Heart left ventricle (tissue), 16 donors: ENCODE measurements at regions not wholly inside any gene's neighbourhood (a gene's known extent, or its start where the extent isn't known, plus 50 kb on each side); places are given as distances from the start of the nearest gene placed in this dataset.

Source experiments
- ATAC-seq, 4 donors: fragments of 200-7000 bp; cut with Tn5 transposase; one replicate each; pipeline ENCODE4 v1.9.1; 2020 to 2022; ENCODE audit warnings: moderate library complexity in 4 of 4, mild to moderate bottlenecking in 3 of 4, moderate number of reproducible peaks in 1 of 4
- DNase-seq, 5 donors: peaks; one replicate each; pipeline ENCODE4 v3.0.0-alpha.2; 2020
- H3K27ac ChIP-seq, 12 donors: fragments of 200-600 bp; sonication (generic) in 4 of 12; one replicate each; pipeline versions ENCODE4 v1.5.0 to v1.8.0; 2016 to 2022; ENCODE audit warnings: mild to moderate bottlenecking in 2 of 12
- H3K27me3 ChIP-seq, 9 donors: fragments of 200-600 bp; sonication (generic) in 2 of 9; one replicate each; pipeline versions ENCODE4 v1.5.1 to v1.8.0; 2016 to 2022; ENCODE audit warnings: mild to moderate bottlenecking in 3 of 9
- H3K36me3 ChIP-seq, 9 donors: fragments of 200-600 bp; sonication (generic) in 2 of 9; one replicate each; pipeline versions ENCODE4 v1.5.0 to v1.8.0; 2018 to 2022; ENCODE audit warnings: mild to moderate bottlenecking in 2 of 9
- H3K4me1 ChIP-seq, 12 donors: fragments of 200-600 bp; sonication (generic) in 4 of 12; one replicate each; pipeline versions ENCODE4 v1.5.0 to v1.8.0; 2016 to 2022; ENCODE audit warnings: mild to moderate bottlenecking in 3 of 12
- H3K4me3 ChIP-seq, 12 donors: fragments of 200-600 bp; sonication (generic) in 4 of 12; one replicate each; pipeline versions ENCODE4 v1.5.0 to v1.8.0; 2017 to 2022; ENCODE audit warnings: mild to moderate bottlenecking in 9 of 12, moderate library complexity in 4 of 12
- H3K9me3 ChIP-seq, 12 donors: fragments of 200-600 bp; sonication (generic) in 4 of 12; one replicate each; pipeline versions ENCODE4 v1.5.0 to v1.8.0; 2016 to 2022; ENCODE audit warnings: mild to moderate bottlenecking in 1 of 12
- CTCF ChIP-seq, 12 donors: fragments of 200-600 bp; sonication (generic) in 4 of 12; IDR thresholded peaks; one replicate each; pipeline versions ENCODE4 v1.5.0 to v1.8.0; 2018 to 2022; ENCODE audit warnings: antibody characterized with exemption in 12 of 12, mild to moderate bottlenecking in 5 of 12
- POLR2A ChIP-seq, 2 donors: fragments of 450-650 bp; IDR thresholded peaks; one replicate each; pipeline ENCODE4 v1.6.1; 2017; ENCODE audit warnings: antibody characterized with exemption in 2 of 2, mild to moderate bottlenecking in 2 of 2, moderate library complexity in 2 of 2
- WGBS, 4 donors: extraction: QIAGEN DNeasy Blood & Tissue Kit in 2 of 4; methylation state at CpG; one replicate each; pipeline versions ENCODE4 v1.1.5 to v1.1.7; 2013 to 2018; 5-methylcytosine and 5-hydroxymethylcytosine counted together
- intact Hi-C, 10 donors: fragments of 100-400 bp; cut with DNase I; formaldehyde crosslinking; loops; one replicate each; pipeline versions ENCODE4 v1.11.1 to v1.14.2; 2022
- donor health status: ischemic (EF 13 %, LVEDD 7.1; RV severe dilation, severe dysfunction).
- donor health status: healthy with polysubstance abuse.
- donor health status: DM: no; HTN: yes; CAD: no.
- donor health status: DM: no; HTN: no; CAD: no.
- donor health status: ischemic (EF 25% LVEDD 6.9; RV normal size, moderate dysfunction).
- donor health status: ischemic (EF 25% LVEDD 5.7; RV mildly dilated, moderate dysfunction).
- donor health status: healthy.
- donor health status: DM: yes; HTN: yes; CAD: no.
- donor health status: ischemic (EF 35%, LVEDD 5.7; RV mildly dilated, moderate dysfunction).
- donor health status: nonischemic (EF 11% LVEDD 7.7; RV severe dilation, severe dysfunction).
- donor health status: DM: yes; HTN: yes; CAD: no.
- donor health status: PGD.
- donor health status: ischemic (EF 29% LVEDD 5.4; RV normal size, mild dysfunction).
- donor health status: nonischemic (EF 23%, LVEDD 6.1; RV moderate dilation, normal function).

- 70 to 83% (median 78%) methylated on average over 5 of the region's 5 CpGs for WGBS, 4 donors
Measured at GRCh38 chr11:114784216-114784615, 105.9 kb downstream of the NXPE2 start.

GRCh38 chr11:114784891-114785290, 106.6 kb downstream of the NXPE2 start:
- Histone ChIP-seq H3K9me3 (no peaks in the 10 kb centered on the region), H3K4me1 (peaks cover 0 to 6% (median 0%) of the 10 kb centered on the region in 12 donors), H3K27ac (no peak overlapping the region), H3K4me3 (no peak overlapping the region), H3K27me3 (no peaks in the 10 kb centered on the region), H3K36me3 (no peaks in the 10 kb centered on the region)
- DNase-seq (no peak), ATAC-seq (no peak)
- TF ChIP-seq POLR2A (IDR thresholded peaks at IDR 0.05) (no peak), CTCF (IDR thresholded peaks at IDR 0.05) (no peak)
- WGBS, 4 donors = 70 to 87% (median 79%) methylated on average over 4 of the region's 4 CpGs
- intact Hi-C loops = no loop called here

More at GRCh38 chr11:114784216-114784615, 105.9 kb downstream of the NXPE2 start:
- no peak overlapping the region for H3K4me3 ChIP-seq
- no peaks in the 10 kb centered on the region for H3K36me3 ChIP-seq
- DNase-seq (no peak), ATAC-seq (no peak)
- no peaks in the 10 kb centered on the region for H3K27me3 ChIP-seq
- no peak for TF ChIP-seq POLR2A (IDR thresholded peaks at IDR 0.05)
- no peak for TF ChIP-seq CTCF (IDR thresholded peaks at IDR 0.05)
- H3K27ac ChIP-seq = no peak overlapping the region
- peaks cover 0 to 6% (median 0%) of the 10 kb centered on the region in 12 donors for H3K4me1 ChIP-seq
- H3K9me3 ChIP-seq = no peaks in the 10 kb centered on the region
- intact Hi-C loops = no loop called here

GRCh38 chr11:114785820-114786219, 107.5 kb downstream of the NXPE2 start:
- DNase-seq (no peak), ATAC-seq (no peak)
- Histone ChIP-seq H3K27ac (no peak overlapping the region), H3K4me3 (no peak overlapping the region), H3K27me3 (no peaks in the 10 kb centered on the region), H3K9me3 (no peaks in the 10 kb centered on the region), H3K36me3 (no peaks in the 10 kb centered on the region), H3K4me1 (peaks cover 0 to 6% (median 0%) of the 10 kb centered on the region in 12 donors)
- TF ChIP-seq CTCF (IDR thresholded peaks at IDR 0.05) (no peak), POLR2A (IDR thresholded peaks at IDR 0.05) (no peak)
- WGBS, 4 donors = 84 to 90% (median 89%) methylated on average over 4 of the region's 4 CpGs
- intact Hi-C loops = no loop called here

GRCh38 chr11:114787126-114787525, 108.8 kb downstream of the NXPE2 start:
- no peaks in the 10 kb centered on the region for H3K9me3 ChIP-seq
- 54 to 70% (median 63%) methylated on average over 8 of the region's 8 CpGs for whole genome bisulfite sequencing, 4 donors
- DNase-seq = no peak
- no peak overlapping the region for H3K27ac ChIP-seq
- no peak for TF ChIP-seq POLR2A (IDR thresholded peaks at IDR 0.05)
- no peak for TF ChIP-seq CTCF (IDR thresholded peaks at IDR 0.05)
- ATAC-seq = no peak
- intact Hi-C loops = no loop called here
- no peak overlapping the region for H3K4me3 ChIP-seq
- H3K4me1 ChIP-seq = peaks cover 0 to 6% (median 0%) of the 10 kb centered on the region in 12 donors
- no peaks in the 10 kb centered on the region for H3K36me3 ChIP-seq
- no peaks in the 10 kb centered on the region for H3K27me3 ChIP-seq
